ENCODE measurements at regions not wholly inside any gene's neighbourhood (a gene's known extent, or its start where the extent isn't known, plus 50 kb on each side); places are given as distances from the start of the nearest gene placed in this dataset.

GRCh38 chr18:41537666-41538065 is 417.4 kb upstream of the PIK3C3 start:
- no peak for TF ChIP-seq CTCF (IDR thresholded peaks at IDR 0.05)
- TF ChIP-seq POLR2AphosphoS5 (IDR thresholded peaks at IDR 0.05): no peak
